Left ventricle myocardium inferior (tissue), 1 donor: ENCODE measurements at regions not wholly inside any gene's neighbourhood (a gene's known extent, or its start where the extent isn't known, plus 50 kb on each side); places are given as distances from the start of the nearest gene placed in this dataset.

ENCODE experiments used
- DNase-seq: peaks from one replicate; pipeline ENCODE4 v3.0.0-alpha.2; 2020
- H3K27ac ChIP-seq: fragments of 200-600 bp; replicated peaks from 2 replicates; pipeline ENCODE4 v1.8.0; 2021
- H3K27me3 ChIP-seq: fragments of 200-600 bp; 2 replicates; pipeline ENCODE4 v1.8.0; 2021; ENCODE audit warnings: low read depth
- H3K36me3 ChIP-seq: fragments of 200-600 bp; 2 replicates; pipeline ENCODE4 v1.8.0; 2021
- H3K4me1 ChIP-seq: fragments of 200-600 bp; 2 replicates; pipeline ENCODE4 v1.8.0; 2021
- H3K4me3 ChIP-seq: fragments of 200-600 bp; 2 replicates; pipeline ENCODE4 v1.8.0; 2021; ENCODE audit warnings: mild to moderate bottlenecking, moderate library complexity
- H3K9me3 ChIP-seq: fragments of 200-600 bp; replicated peaks from 2 replicates; pipeline ENCODE4 v1.8.0; 2021
- CTCF ChIP-seq: fragments of 200-600 bp; IDR thresholded peaks from 2 replicates; pipeline ENCODE4 v1.8.0; 2021; ENCODE audit warnings: antibody characterized with exemption, mild to moderate bottlenecking, borderline replicate concordance
- intact Hi-C: fragments of 100-400 bp; cut with micrococcal nuclease; formaldehyde crosslinking; loops from one replicate; pipeline ENCODE4 v1.11.0; 2022
- donor health status: DM: no; HTN: yes; CAD: no; lungs with severe emphysema.

- no peak for DNase-seq
- no peaks in the 10 kb centered on the region for H3K36me3 ChIP-seq
- no peaks in the 10 kb centered on the region for H3K4me1 ChIP-seq
- no peak overlapping the region for H3K4me3 ChIP-seq
- TF ChIP-seq CTCF, result no peak
- no peaks in the 10 kb centered on the region for H3K9me3 ChIP-seq
- intact Hi-C loops, result no loop called here
- H3K27me3 ChIP-seq, result peaks cover 50% of the 10 kb centered on the region
- H3K27ac ChIP-seq, result no peak overlapping the region
Observed at GRCh38 chr22:48902001-48902869, 925.4 kb downstream of the BRD1 start.

GRCh38 chr22:48901324-48901723 is 926.3 kb downstream of the BRD1 start:
- Histone ChIP-seq H3K9me3 (no peaks in the 10 kb centered on the region), H3K4me3 (no peak overlapping the region), H3K4me1 (no peaks in the 10 kb centered on the region), H3K27ac (no peak overlapping the region), H3K27me3 (peaks cover 41% of the 10 kb centered on the region), H3K36me3 (no peaks in the 10 kb centered on the region)
- TF ChIP-seq CTCF, result no peak
- intact Hi-C loops, result no loop called here
- no peak for DNase-seq

- peaks cover 37% of the 10 kb centered on the region for H3K27me3 ChIP-seq
- H3K9me3 ChIP-seq, result no peaks in the 10 kb centered on the region
- H3K4me1 ChIP-seq, result no peaks in the 10 kb centered on the region
- no peak for DNase-seq
- H3K27ac ChIP-seq, result no peak overlapping the region
- H3K36me3 ChIP-seq, result no peaks in the 10 kb centered on the region
- no peak for TF ChIP-seq CTCF
- no peak overlapping the region for H3K4me3 ChIP-seq
- intact Hi-C loops, result no loop called here
Observed at GRCh38 chr22:48900626-48901025, 927.0 kb downstream of the BRD1 start.

GRCh38 chr22:48900327-48900597 is 927.4 kb downstream of the BRD1 start:
- Histone ChIP-seq H3K27ac (no peak overlapping the region), H3K36me3 (no peaks in the 10 kb centered on the region), H3K27me3 (peaks cover 37% of the 10 kb centered on the region), H3K4me1 (no peaks in the 10 kb centered on the region), H3K4me3 (no peak overlapping the region), H3K9me3 (no peaks in the 10 kb centered on the region)
- DNase-seq, result no peak
- TF ChIP-seq CTCF, result no peak
- intact Hi-C loops, result no loop called here

GRCh38 chr22:48899523-48900326 is 927.9 kb downstream of the BRD1 start:
- H3K4me3 ChIP-seq, result no peak overlapping the region

More at GRCh38 chr22:48899523-48900326, 927.9 kb downstream of the BRD1 start:
- no peaks in the 10 kb centered on the region for H3K4me1 ChIP-seq
- intact Hi-C loops, result no loop called here
- H3K9me3 ChIP-seq, result no peaks in the 10 kb centered on the region
- H3K27me3 ChIP-seq, result peaks cover 39% of the 10 kb centered on the region
- TF ChIP-seq CTCF, result no peak
- DNase-seq, result no peak
- H3K27ac ChIP-seq, result no peak overlapping the region
- H3K36me3 ChIP-seq, result no peaks in the 10 kb centered on the region
